Upper lobe of right lung (tissue), 1 donor: ENCODE measurements at regions not wholly inside any gene's neighbourhood (a gene's known extent, or its start where the extent isn't known, plus 50 kb on each side); places are given as distances from the start of the nearest gene placed in this dataset.

Source experiments
- ATAC-seq: fragments of 200-7000 bp; cut with Tn5 transposase; one replicate; pipeline ENCODE4 v1.9.1; 2020; ENCODE audit warnings: mild to moderate bottlenecking, moderate library complexity
- DNase-seq: peaks from one replicate; pipeline ENCODE4 v3.0.0-alpha.2; 2020
- H3K27ac ChIP-seq: fragments of 200-600 bp; one replicate; pipeline ENCODE4 v1.8.0; 2022
- H3K27me3 ChIP-seq: fragments of 200-600 bp; one replicate; pipeline ENCODE4 v1.8.0; 2022; ENCODE audit warnings: mild to moderate bottlenecking
- H3K36me3 ChIP-seq: fragments of 200-600 bp; one replicate; pipeline ENCODE4 v1.8.0; 2022
- H3K4me1 ChIP-seq: fragments of 200-600 bp; one replicate; pipeline ENCODE4 v1.8.0; 2022
- H3K4me3 ChIP-seq: fragments of 200-600 bp; one replicate; pipeline ENCODE4 v1.8.0; 2022; ENCODE audit warnings: mild to moderate bottlenecking
- H3K9me3 ChIP-seq: fragments of 200-600 bp; one replicate; pipeline ENCODE4 v1.8.0; 2022
- CTCF ChIP-seq: fragments of 200-600 bp; IDR thresholded peaks from one replicate; pipeline ENCODE4 v1.8.0; 2022; ENCODE audit warnings: antibody characterized with exemption
- intact Hi-C: fragments of 100-400 bp; cut with DNase I; formaldehyde crosslinking; loops from one replicate; pipeline ENCODE4 v1.11.0; 2022
- donor health status: DM: no; HTN: yes; CAD: no; lungs with severe emphysema.

- Histone ChIP-seq H3K9me3 (no peaks in the 10 kb centered on the region), H3K36me3 (no peaks in the 10 kb centered on the region)
Measured at GRCh38 chr20:43798291-43799149, 71.7 kb upstream of the GTSF1L start.

GRCh38 chr20:43794326-43794725 is 67.5 kb upstream of the GTSF1L start:
- no peak overlapping the region for H3K27ac ChIP-seq
- peaks cover 5% of the 10 kb centered on the region for H3K9me3 ChIP-seq
- DNase-seq (no peak), ATAC-seq (no peak)
- TF ChIP-seq CTCF, result no peak
- H3K4me3 ChIP-seq, result no peak overlapping the region
- intact Hi-C loops, result no loop called here
- H3K4me1 ChIP-seq, result no peaks in the 10 kb centered on the region
- no peaks in the 10 kb centered on the region for H3K27me3 ChIP-seq
- no peaks in the 10 kb centered on the region for H3K36me3 ChIP-seq

More at GRCh38 chr20:43798291-43799149, 71.7 kb upstream of the GTSF1L start:
- Histone ChIP-seq H3K27ac (no peak overlapping the region), H3K4me3 (no peak overlapping the region), H3K4me1 (no peaks in the 10 kb centered on the region), H3K27me3 (no peaks in the 10 kb centered on the region)
- TF ChIP-seq CTCF, result no peak
- ATAC-seq (no peak), DNase-seq (no peak)
- intact Hi-C loops, result no loop called here

GRCh38 chr20:43789593-43789992 is 62.8 kb upstream of the GTSF1L start:
- DNase-seq, result no peak
- Histone ChIP-seq H3K27ac (no peak overlapping the region), H3K27me3 (no peaks in the 10 kb centered on the region), H3K36me3 (no peaks in the 10 kb centered on the region), H3K4me3 (no peak overlapping the region), H3K4me1 (no peaks in the 10 kb centered on the region), H3K9me3 (peaks cover 5% of the 10 kb centered on the region)
- no peak for TF ChIP-seq CTCF
- no peak for ATAC-seq
- intact Hi-C loops, result no loop called here

GRCh38 chr20:43787937-43788336 is 61.1 kb upstream of the GTSF1L start:
- Histone ChIP-seq H3K4me3 (no peak overlapping the region), H3K27me3 (no peaks in the 10 kb centered on the region), H3K36me3 (no peaks in the 10 kb centered on the region), H3K27ac (no peak overlapping the region), H3K9me3 (peaks cover 5% of the 10 kb centered on the region), H3K4me1 (no peaks in the 10 kb centered on the region)
- ATAC-seq (no peak), DNase-seq (no peak)
- intact Hi-C loops, result no loop called here
- TF ChIP-seq CTCF, result no peak

GRCh38 chr20:43786885-43787284 is 60.1 kb upstream of the GTSF1L start:
- DNase-seq (peak; percentile 17), ATAC-seq (no peak)
- intact Hi-C loops, result no loop called here
- TF ChIP-seq CTCF, result no peak
- Histone ChIP-seq H3K4me3 (no peak overlapping the region), H3K9me3 (peaks cover 3% of the 10 kb centered on the region), H3K4me1 (no peaks in the 10 kb centered on the region), H3K27ac (no peak overlapping the region), H3K36me3 (no peaks in the 10 kb centered on the region), H3K27me3 (no peaks in the 10 kb centered on the region)
